HG03159 (cell line): ENCODE measurements at regions not wholly inside any gene's neighbourhood (a gene's known extent, or its start where the extent isn't known, plus 50 kb on each side); places are given as distances from the start of the nearest gene placed in this dataset.

ENCODE experiments used
- ATAC-seq: cut with Tn5 transposase; IDR thresholded peaks from one replicate; pipeline ENCODE4 v1.9.1; 2021; ENCODE audit warnings: mild to moderate bottlenecking, moderate library complexity; ENCODE audit not compliant: unreplicated experiment

- ATAC-seq: no peak
These were observed 92.2 kb upstream of the RAP2B start for GRCh38 chr3:153069598-153070510.

- ATAC-seq: no peak
These were observed 91.5 kb upstream of the RAP2B start for GRCh38 chr3:153070511-153070868.

- ATAC-seq: no peak
These were observed 89.6 kb upstream of the RAP2B start for GRCh38 chr3:153072382-153072781.

GRCh38 chr3:153072856-153073255 lies 89.2 kb upstream of the RAP2B start:
- no peak for ATAC-seq

GRCh38 chr3:153073636-153074035 lies 88.4 kb upstream of the RAP2B start:
- ATAC-seq: no peak

- no peak for ATAC-seq
These were observed 83.2 kb upstream of the RAP2B start for GRCh38 chr3:153078826-153079225.

- ATAC-seq: no peak
These were observed 82.6 kb upstream of the RAP2B start for GRCh38 chr3:153079386-153079785.

GRCh38 chr3:153080778-153081240 lies 81.2 kb upstream of the RAP2B start:
- no peak for ATAC-seq

- ATAC-seq: no peak
These were observed 77.6 kb upstream of the RAP2B start for GRCh38 chr3:153084431-153084830.

GRCh38 chr3:153087595-153088566 lies 74.1 kb upstream of the RAP2B start:
- ATAC-seq: no peak

- ATAC-seq: no peak
These were observed 72.4 kb upstream of the RAP2B start for GRCh38 chr3:153089620-153090019.

- ATAC-seq: peak; percentile 57
These were observed 71.1 kb upstream of the RAP2B start for GRCh38 chr3:153090973-153091372.

- no peak for ATAC-seq
These were observed 68.4 kb upstream of the RAP2B start for GRCh38 chr3:153093629-153094028.

- ATAC-seq: no peak
These were observed 67.6 kb upstream of the RAP2B start for GRCh38 chr3:153094386-153094785.

GRCh38 chr3:153095441-153095840 lies 66.6 kb upstream of the RAP2B start:
- ATAC-seq: no peak

- ATAC-seq: no peak
These were observed 65.3 kb upstream of the RAP2B start for GRCh38 chr3:153096731-153097131.

GRCh38 chr3:153097213-153097612 lies 64.8 kb upstream of the RAP2B start:
- ATAC-seq: no peak

GRCh38 chr3:153099131-153099530 lies 62.9 kb upstream of the RAP2B start:
- no peak for ATAC-seq

- no peak for ATAC-seq
These were observed 58.5 kb upstream of the RAP2B start for GRCh38 chr3:153103406-153103945.

- no peak for ATAC-seq
These were observed 52.0 kb upstream of the RAP2B start for GRCh38 chr3:153110041-153110440.

- ATAC-seq: no peak
These were observed 51.0 kb upstream of the RAP2B start for GRCh38 chr3:153111016-153111415.
